ENCODE measurements at regions not wholly inside any gene's neighbourhood (a gene's known extent, or its start where the extent isn't known, plus 50 kb on each side); places are given as distances from the start of the nearest gene placed in this dataset.
A peak's percentile ranks its signal among the peaks of the same experiment; 100 is the strongest.

DNA sequence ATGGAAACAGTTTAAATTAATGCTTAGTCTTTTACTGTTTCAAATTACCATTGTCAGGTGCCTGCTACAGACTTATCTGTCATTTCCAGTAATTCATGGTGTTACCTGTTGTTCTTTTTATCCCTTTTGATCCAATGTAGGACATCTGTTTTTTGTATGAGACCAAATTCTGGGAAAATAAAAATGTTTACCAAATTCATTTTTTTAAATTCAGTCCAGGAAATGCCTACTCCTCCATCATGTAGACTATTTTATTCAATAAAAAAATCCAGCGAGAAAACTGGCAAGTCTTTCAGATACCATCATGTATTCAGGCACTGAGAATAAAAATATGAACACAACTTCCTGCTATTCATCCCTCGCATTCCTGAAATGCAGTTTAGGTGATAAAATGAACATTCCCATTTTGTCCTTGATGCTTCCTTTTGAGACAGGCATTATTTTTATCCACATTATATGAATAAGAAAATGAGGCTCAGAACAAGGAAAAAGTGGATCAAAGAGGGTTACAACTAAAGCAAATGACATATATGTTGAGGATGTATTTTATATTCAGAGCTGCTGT, 584.2 kb downstream of the SPRY1 start:
- H3K4me2 ChIP-seq (ENCODE audit: unreplicated experiment), result no peak overlapping the region
- no peaks in the 10 kb centered on the region for H3K27me3 ChIP-seq (replicated peaks; ENCODE audit: insufficient read depth)
- H3K9ac ChIP-seq, result no peak overlapping the region
- H3K4me3 ChIP-seq, result no peak overlapping the region
- no peaks in the 10 kb centered on the region for H3K79me2 ChIP-seq (ENCODE audit: insufficient read depth)
- WGBS, 2 experiments (ENCODE audit: low coverage in 1 of 2, low lambda C conversion rate in 2 of 2, missing lambda C conversion rate in 2 of 2), result 91 to 96% methylated on average over 2 of the region's 2 CpGs
- H3K27ac ChIP-seq, result no peak overlapping the region
- H3K4me1 ChIP-seq (ENCODE audit: insufficient read depth), result peaks cover 6% of the 10 kb centered on the region
- in situ Hi-C loops (cut with MboI), result no loop called here
- peaks cover 6% of the 10 kb centered on the region for H3F3A ChIP-seq (ENCODE audit: insufficient read depth)
- H3K9me2 ChIP-seq (ENCODE audit: insufficient read depth), result no peaks in the 10 kb centered on the region
- H3K36me3 ChIP-seq (ENCODE audit: low read depth), result no peaks in the 10 kb centered on the region
- no peak for DNase-seq
- H4K20me1 ChIP-seq (ENCODE audit: insufficient read depth), result no peaks in the 10 kb centered on the region
- no peak for TF ChIP-seq EZH2 (IDR thresholded peaks at IDR 0.05; ENCODE audit: insufficient read depth, poor library complexity, severe bottlenecking)
- no peak overlapping the region for H2AFZ ChIP-seq
- H3K9me3 ChIP-seq (ENCODE audit: low read depth), result no peaks in the 10 kb centered on the region

DNA sequence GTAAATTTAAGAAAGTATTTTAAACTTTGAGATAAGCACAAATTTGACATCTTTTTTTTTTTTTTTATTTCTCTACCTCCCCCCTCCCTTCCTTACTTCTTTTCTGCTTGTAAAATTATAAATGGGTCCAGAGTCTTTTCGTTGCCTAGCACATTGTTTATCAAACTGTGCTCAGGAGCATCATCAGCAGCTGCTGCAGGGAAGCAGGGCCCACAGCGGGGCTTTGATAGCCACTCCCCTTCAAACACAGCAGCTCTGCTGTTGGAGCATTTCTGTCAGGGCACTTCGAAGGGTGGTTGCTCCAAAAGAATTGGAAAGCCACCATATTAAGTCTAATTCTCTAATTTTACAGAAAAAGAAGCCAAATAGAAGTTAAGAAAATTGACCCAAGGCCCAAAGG, 588.3 kb downstream of the SPRY1 start:
- Histone ChIP-seq H3K9me2 (ENCODE audit: insufficient read depth) (no peaks in the 10 kb centered on the region), H3K79me2 (ENCODE audit: insufficient read depth) (no peaks in the 10 kb centered on the region), H3K36me3 (ENCODE audit: low read depth) (no peaks in the 10 kb centered on the region), H3F3A (ENCODE audit: insufficient read depth) (peaks cover 23% of the 10 kb centered on the region), H3K27ac (no peak overlapping the region), H3K4me1 (ENCODE audit: insufficient read depth) (peaks cover 24% of the 10 kb centered on the region), H2AFZ (no peak overlapping the region), H4K20me1 (ENCODE audit: insufficient read depth) (no peaks in the 10 kb centered on the region), H3K4me2 (ENCODE audit: unreplicated experiment) (no peak overlapping the region), H3K4me3 (no peak overlapping the region), H3K9me3 (ENCODE audit: low read depth) (no peaks in the 10 kb centered on the region), H3K9ac (no peak overlapping the region), H3K27me3 (replicated peaks; ENCODE audit: insufficient read depth) (no peaks in the 10 kb centered on the region)
- WGBS, 2 experiments (ENCODE audit: low coverage in 1 of 2, low lambda C conversion rate in 2 of 2, missing lambda C conversion rate in 2 of 2), result 33 to 42% methylated on average over 3 of the region's 3 CpGs
- in situ Hi-C loops (cut with MboI), result no loop called here
- no peak for TF ChIP-seq EZH2phosphoT487 (IDR thresholded peaks at IDR 0.05; ENCODE audit: insufficient read depth, low read depth)
- no peak for TF ChIP-seq EZH2 (IDR thresholded peaks at IDR 0.05; ENCODE audit: insufficient read depth, poor library complexity, severe bottlenecking)
- no peak for DNase-seq

DNA sequence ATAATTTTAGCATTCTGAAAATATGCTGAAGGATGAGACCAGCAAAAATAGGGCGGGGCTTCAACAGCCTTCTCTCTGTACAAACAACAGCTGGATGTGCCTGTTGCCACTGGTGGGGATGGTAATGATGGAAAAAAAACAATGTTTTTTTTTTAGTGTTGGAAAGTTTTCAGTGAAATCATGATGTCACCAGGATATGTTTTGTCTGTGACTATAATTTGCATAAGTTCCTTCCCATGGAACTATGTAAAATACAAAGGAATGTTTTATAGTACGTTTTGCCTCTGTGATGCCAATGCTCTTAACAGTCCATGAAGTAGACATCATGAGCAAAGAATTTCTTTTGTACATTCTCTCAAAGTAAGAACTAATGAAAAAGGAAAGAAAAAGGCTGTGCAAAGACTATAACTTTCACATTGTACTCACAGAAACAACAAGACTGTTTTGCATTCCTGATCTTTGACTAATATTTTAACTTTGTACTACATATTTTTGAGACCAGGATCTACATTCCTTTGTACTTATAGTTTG, 589.7 kb downstream of the SPRY1 start:
- Histone ChIP-seq H3K4me1 (ENCODE audit: insufficient read depth) (peaks cover 24% of the 10 kb centered on the region), H2AFZ (peak overlapping the region; percentile 21; the same call in 1 of the 2 replicates), H3K36me3 (ENCODE audit: low read depth) (no peaks in the 10 kb centered on the region), H3K79me2 (ENCODE audit: insufficient read depth) (no peaks in the 10 kb centered on the region), H3K27ac (peak overlapping the region; percentile 82), H3F3A (ENCODE audit: insufficient read depth) (peaks cover 23% of the 10 kb centered on the region), H3K4me3 (peak overlapping the region; percentile 48), H3K9me3 (ENCODE audit: low read depth) (no peaks in the 10 kb centered on the region), H3K9ac (peak overlapping the region; percentile 58), H3K4me2 (ENCODE audit: unreplicated experiment) (peak overlapping the region; percentile 63), H4K20me1 (ENCODE audit: insufficient read depth) (no peaks in the 10 kb centered on the region), H3K9me2 (ENCODE audit: insufficient read depth) (no peaks in the 10 kb centered on the region), H3K27me3 (replicated peaks; ENCODE audit: insufficient read depth) (no peaks in the 10 kb centered on the region)
- 0% methylated on average over 2 of the region's 2 CpGs for WGBS, 2 experiments (ENCODE audit: low coverage in 1 of 2, low lambda C conversion rate in 2 of 2, missing lambda C conversion rate in 2 of 2)
- peak; percentile 91 for DNase-seq
- in situ Hi-C loops (cut with MboI), result no loop called here
- TF ChIP-seq EZH2 (IDR thresholded peaks at IDR 0.05; ENCODE audit: insufficient read depth, poor library complexity, severe bottlenecking), result no peak
- no peak for TF ChIP-seq EZH2phosphoT487 (IDR thresholded peaks at IDR 0.05; ENCODE audit: insufficient read depth, low read depth)

DNA sequence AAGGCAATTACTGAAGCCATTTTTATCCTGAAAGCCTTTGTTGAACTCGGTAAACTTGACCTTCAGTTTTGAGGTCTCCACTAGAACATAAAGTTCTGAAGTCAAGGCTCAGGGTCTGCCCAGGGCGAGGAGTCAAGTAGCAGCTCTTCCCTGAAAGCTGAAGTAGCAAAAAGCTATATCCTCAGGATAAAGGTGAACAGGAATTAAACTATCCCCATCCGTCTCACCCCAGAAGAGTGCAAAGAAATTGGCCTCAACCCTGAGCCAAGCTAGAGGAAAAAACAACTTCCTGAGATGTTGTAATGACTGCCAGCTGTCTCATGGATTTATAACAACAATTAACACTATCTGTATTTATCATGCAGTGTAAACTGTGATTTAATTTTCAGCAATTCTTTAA, 590.8 kb downstream of the SPRY1 start:
- 72 to 75% methylated on average over 3 of the region's 3 CpGs for WGBS, 2 experiments (ENCODE audit: low coverage in 1 of 2, low lambda C conversion rate in 2 of 2, missing lambda C conversion rate in 2 of 2)
- Histone ChIP-seq H4K20me1 (ENCODE audit: insufficient read depth) (no peaks in the 10 kb centered on the region), H3K27me3 (replicated peaks; ENCODE audit: insufficient read depth) (no peaks in the 10 kb centered on the region), H3K27ac (peak overlapping the region; percentile 82), H3K4me3 (no peak overlapping the region), H3K79me2 (ENCODE audit: insufficient read depth) (no peaks in the 10 kb centered on the region), H3K9me2 (ENCODE audit: insufficient read depth) (no peaks in the 10 kb centered on the region), H3K9me3 (ENCODE audit: low read depth) (no peaks in the 10 kb centered on the region), H2AFZ (no peak overlapping the region), H3K36me3 (ENCODE audit: low read depth) (no peaks in the 10 kb centered on the region), H3K4me1 (ENCODE audit: insufficient read depth) (peaks cover 24% of the 10 kb centered on the region), H3K4me2 (ENCODE audit: unreplicated experiment) (no peak overlapping the region), H3K9ac (no peak overlapping the region), H3F3A (ENCODE audit: insufficient read depth) (peaks cover 23% of the 10 kb centered on the region)
- in situ Hi-C loops (cut with MboI), result no loop called here
- TF ChIP-seq EZH2 (IDR thresholded peaks at IDR 0.05; ENCODE audit: insufficient read depth, poor library complexity, severe bottlenecking) (no peak), EZH2phosphoT487 (IDR thresholded peaks at IDR 0.05; ENCODE audit: insufficient read depth, low read depth) (no peak)
- peak; percentile 4 for DNase-seq
